H9 (cell line): ENCODE measurements at regions not wholly inside any gene's neighbourhood (a gene's known extent, or its start where the extent isn't known, plus 50 kb on each side); places are given as distances from the start of the nearest gene placed in this dataset.

Experiments used
- DNase-seq: peaks from one replicate; pipeline ENCODE4 v3.0.0-alpha.2; 2017
- H2AFZ ChIP-seq: one replicate; pipeline ENCODE4 v1.6.1; 2013; ENCODE audit warnings: mild to moderate bottlenecking, low read length, control low read depth, moderate library complexity
- H2AK5ac ChIP-seq: 2 replicates; pipeline ENCODE4 v1.6.1; 2013; ENCODE audit warnings: low read length, control low read depth, mixed read lengths; ENCODE audit not compliant: insufficient read length
- H2BK120ac ChIP-seq: one replicate; pipeline ENCODE4 v1.6.1; 2013; ENCODE audit warnings: low read depth, mild to moderate bottlenecking, low read length, control low read depth, inconsistent platforms; ENCODE audit not compliant: poor library complexity, severe bottlenecking
- H2BK12ac ChIP-seq: 2 replicates; pipeline ENCODE4 v1.6.1; 2013; ENCODE audit warnings: low read length, control low read depth, mixed read lengths, low read depth; ENCODE audit not compliant: insufficient read length
- H2BK15ac ChIP-seq: 2 replicates; pipeline ENCODE4 v1.6.1; 2013; ENCODE audit warnings: low read depth, low read length, control low read depth
- H2BK20ac ChIP-seq: one replicate; pipeline ENCODE4 v1.6.1; 2013; ENCODE audit warnings: low read depth, mild to moderate bottlenecking, low read length, control low read depth, inconsistent platforms; ENCODE audit not compliant: poor library complexity, severe bottlenecking
- H2BK5ac ChIP-seq: 2 replicates; pipeline ENCODE4 v1.6.1; 2013; ENCODE audit warnings: low read length, control low read depth, mixed read lengths; ENCODE audit not compliant: insufficient read length
- H3K14ac ChIP-seq: 2 replicates; pipeline ENCODE4 v1.6.1; 2013; ENCODE audit warnings: low read length, control low read depth; ENCODE audit not compliant: insufficient read depth
- H3K18ac ChIP-seq: 2 replicates; pipeline ENCODE4 v1.6.1; 2013; ENCODE audit warnings: low read depth, mild to moderate bottlenecking, mixed read lengths, low read length, control low read depth; ENCODE audit not compliant: insufficient read length
- H3K23ac ChIP-seq: 2 replicates; pipeline ENCODE4 v1.6.1; 2013; ENCODE audit warnings: low read length, control low read depth, mixed read lengths, low read depth; ENCODE audit not compliant: insufficient read length
- H3K23me2 ChIP-seq: 2 replicates; pipeline ENCODE4 v1.6.1; 2013; ENCODE audit warnings: low read depth, mild to moderate bottlenecking, mixed read lengths, low read length, control low read depth; ENCODE audit not compliant: insufficient read length, poor library complexity, severe bottlenecking
- H3K27ac ChIP-seq: 2 replicates; pipeline ENCODE4 v1.5.1; 2013; ENCODE audit warnings: low read length, control low read depth, mixed read lengths, low read depth; ENCODE audit not compliant: insufficient read length
- H3K27me3 ChIP-seq: 2 replicates; pipeline ENCODE4 v1.6.1; 2013; ENCODE audit warnings: low read length, control low read depth, inconsistent platforms; ENCODE audit not compliant: insufficient read depth
- H3K4ac ChIP-seq: 2 replicates; pipeline ENCODE4 v1.6.1; 2013; ENCODE audit warnings: low read depth, mild to moderate bottlenecking, control low read depth, inconsistent platforms, low read length, moderate library complexity
- H3K4me1 ChIP-seq: 2 replicates; pipeline ENCODE4 v1.6.1; 2013; ENCODE audit warnings: low read length, control low read depth, inconsistent platforms; ENCODE audit not compliant: insufficient read depth
- H3K4me2 ChIP-seq: 2 replicates; pipeline ENCODE4 v1.6.1; 2013; ENCODE audit warnings: low read length, control low read depth, mixed read lengths; ENCODE audit not compliant: insufficient read length, insufficient read depth
- H3K56ac ChIP-seq: 2 replicates; pipeline ENCODE4 v1.6.1; 2013; ENCODE audit warnings: low read depth, mild to moderate bottlenecking, mixed read lengths, low read length, control low read depth; ENCODE audit not compliant: insufficient read length
- H3K79me1 ChIP-seq: 2 replicates; pipeline ENCODE4 v1.6.1; 2013; ENCODE audit warnings: low read depth, mild to moderate bottlenecking, moderate library complexity, low read length, control low read depth, inconsistent platforms; ENCODE audit not compliant: insufficient read depth, poor library complexity, severe bottlenecking
- H3K79me2 ChIP-seq: 2 replicates; pipeline ENCODE4 v1.6.1; 2013; ENCODE audit warnings: low read length, control low read depth, inconsistent platforms; ENCODE audit not compliant: insufficient read depth
- H3K9ac ChIP-seq: 2 replicates; pipeline ENCODE4 v1.6.1; 2013; ENCODE audit warnings: low read length, control low read depth, mixed read lengths; ENCODE audit not compliant: insufficient read length; ENCODE audit errors: extremely low read depth
- H3K9me3 ChIP-seq: one replicate; pipeline ENCODE4 v1.6.1; 2013; ENCODE audit warnings: low read depth, low read length, inconsistent platforms; ENCODE audit not compliant: control insufficient read depth
- H3T11ph ChIP-seq: one replicate; pipeline ENCODE4 v1.6.1; 2013; ENCODE audit warnings: mild to moderate bottlenecking, low read length, control low read depth, inconsistent platforms
- H4K20me1 ChIP-seq: one replicate; pipeline ENCODE4 v1.6.1; 2013; ENCODE audit not compliant: control insufficient read depth, insufficient read length, insufficient read depth
- H4K5ac ChIP-seq: 2 replicates; pipeline ENCODE4 v1.6.1; 2013; ENCODE audit warnings: low read depth, mild to moderate bottlenecking, mixed read lengths, low read length, control low read depth; ENCODE audit not compliant: insufficient read length
- H4K8ac ChIP-seq: replicated peaks from 2 replicates; pipeline ENCODE4 v1.6.1; 2013; ENCODE audit warnings: low read length, control low read depth, mixed read lengths, low read depth; ENCODE audit not compliant: insufficient read length
- H4K91ac ChIP-seq: 2 replicates; pipeline ENCODE4 v1.6.1; 2013; ENCODE audit warnings: low read depth, mild to moderate bottlenecking, moderate library complexity, mixed read lengths, low read length, control low read depth; ENCODE audit not compliant: insufficient read length
- H3K27ac Mint-ChIP-seq, 3 experiments: 2 replicates in 2 of 3; 3 replicates in 1 of 3; pipeline ENCODE4 v1.8.0; 2020 to 2021; ENCODE audit warnings: mixed read lengths in 3 of 3, mild to moderate bottlenecking in 1 of 3, moderate library complexity in 1 of 3
- H3K27me3 Mint-ChIP-seq: 2 replicates; pipeline ENCODE4 v1.8.0; 2021; ENCODE audit warnings: low read depth, mild to moderate bottlenecking, moderate library complexity, mixed read lengths
- H3K36me3 Mint-ChIP-seq, 3 experiments: 2 replicates in 2 of 3; 3 replicates in 1 of 3; pipeline ENCODE4 v1.8.0; 2020 to 2021; ENCODE audit warnings: low read depth in 3 of 3, mixed read lengths in 3 of 3; ENCODE audit not compliant: insufficient read depth in 1 of 3
- H3K4me1 Mint-ChIP-seq, 2 experiments: 2 replicates each; pipeline ENCODE4 v1.8.0; 2020; ENCODE audit warnings: mixed read lengths in 2 of 2
- H3K4me3 Mint-ChIP-seq, 2 experiments: 2 replicates in 1 of 2; 3 replicates in 1 of 2; pipeline ENCODE4 v1.8.0; 2020 to 2021; ENCODE audit warnings: mild to moderate bottlenecking in 2 of 2, mixed read lengths in 2 of 2, moderate library complexity in 1 of 2
- H3K9me3 Mint-ChIP-seq, 2 experiments: 2 replicates in 1 of 2; 3 replicates in 1 of 2; pipeline ENCODE4 v1.8.0; 2020; ENCODE audit warnings: mild to moderate bottlenecking in 2 of 2, mixed read lengths in 2 of 2, moderate library complexity in 1 of 2
- CTCF ChIP-seq: fragments of 200-600 bp; sonication (generic); conservative IDR thresholded peaks from 3 replicates; pipeline ENCODE4 v1.8.0; 2021; ENCODE audit warnings: antibody characterized with exemption, mild to moderate bottlenecking
- WGBS: extraction: QIAGEN DNeasy Blood & Tissue Kit; methylation state at CpG from one replicate; pipeline ENCODE4 v1.1.7; 2013; ENCODE audit warnings: missing lambda C conversion rate, low lambda C conversion rate, mixed read lengths; ENCODE audit not compliant: insufficient read length; ENCODE audit errors: extremely low coverage; 5-methylcytosine and 5-hydroxymethylcytosine counted together

- no peak overlapping the region for H3K27ac ChIP-seq
- no CpG with 5 or more reads among the region's 9 CpGs for WGBS
Observed at GRCh38 chr13:37295071-37295470, 189.6 kb upstream of the CSNK1A1L start.

More at GRCh38 chr13:37295071-37295470, 189.6 kb upstream of the CSNK1A1L start:
- no peak overlapping the region for H3T11ph ChIP-seq
- no peaks in the 10 kb centered on the region for H3K27me3 ChIP-seq
- Mint-ChIP-seq H3K4me3 (no peak overlapping the region), H3K4me1 (peaks cover 0 to 5% of the 10 kb centered on the region in 2 experiments; a peak in 1 of 4 replicates), H3K27ac (peak overlapping the region in 1 of 3 experiments; percentile 61; a peak in 1 of 7 replicates), H3K27me3 (peaks cover 2% of the 10 kb centered on the region; the same call in 1 of the 2 replicates), H3K36me3 (no peaks in the 10 kb centered on the region), H3K9me3 (no peaks in the 10 kb centered on the region)
- no peaks in the 10 kb centered on the region for H3K9me3 ChIP-seq
- no peak overlapping the region for H3K14ac ChIP-seq
- no peak overlapping the region for H3K4me2 ChIP-seq
- no peak overlapping the region for H2BK5ac ChIP-seq
- H3K56ac ChIP-seq, result no peak overlapping the region
- H4K20me1 ChIP-seq, result no peaks in the 10 kb centered on the region
- no peak overlapping the region for H3K4ac ChIP-seq
- H2BK15ac ChIP-seq, result no peak overlapping the region
- H3K23me2 ChIP-seq, result no peaks in the 10 kb centered on the region
- no peak overlapping the region for H3K18ac ChIP-seq
- H3K79me1 ChIP-seq, result no peaks in the 10 kb centered on the region
- H2BK12ac ChIP-seq, result no peak overlapping the region
- H3K79me2 ChIP-seq, result no peaks in the 10 kb centered on the region
- no peak overlapping the region for H2AK5ac ChIP-seq
- H4K91ac ChIP-seq, result no peak overlapping the region
- TF ChIP-seq CTCF, result no peak
- H2BK120ac ChIP-seq, result no peak overlapping the region
- no peak overlapping the region for H3K9ac ChIP-seq
- no peak for DNase-seq
- no peak overlapping the region for H2AFZ ChIP-seq
- no peak overlapping the region for H3K23ac ChIP-seq
- no peak overlapping the region for H2BK20ac ChIP-seq
- H3K4me1 ChIP-seq, result no peaks in the 10 kb centered on the region
- H4K5ac ChIP-seq, result no peak overlapping the region
- no peak overlapping the region for H4K8ac ChIP-seq
